NT2/D1 (cell line): ENCODE measurements at regions not wholly inside any gene's neighbourhood (a gene's known extent, or its start where the extent isn't known, plus 50 kb on each side); places are given as distances from the start of the nearest gene placed in this dataset.

Experiments used
- SUZ12 ChIP-seq: IDR thresholded peaks from 2 replicates; pipeline ENCODE4 v1.6.1; 2011; ENCODE audit not compliant: insufficient read length, insufficient read depth; ENCODE audit errors: extremely low read depth
- YY1 ChIP-seq: IDR thresholded peaks from 2 replicates; pipeline ENCODE4 v1.6.1; 2011; ENCODE audit not compliant: insufficient read length, insufficient read depth

- TF ChIP-seq YY1: no peak
- no peak for TF ChIP-seq SUZ12
These were observed 101.5 kb downstream of the MICALL2 start for GRCh38 chr7:1357601-1358271.
